ENCODE measurements at regions not wholly inside any gene's neighbourhood (a gene's known extent, or its start where the extent isn't known, plus 50 kb on each side); places are given as distances from the start of the nearest gene placed in this dataset.

GRCh38 chr5:57795203-57795602 lies 312.6 kb upstream of the ACTBL2 start:
- TF ChIP-seq, protein P1, sequence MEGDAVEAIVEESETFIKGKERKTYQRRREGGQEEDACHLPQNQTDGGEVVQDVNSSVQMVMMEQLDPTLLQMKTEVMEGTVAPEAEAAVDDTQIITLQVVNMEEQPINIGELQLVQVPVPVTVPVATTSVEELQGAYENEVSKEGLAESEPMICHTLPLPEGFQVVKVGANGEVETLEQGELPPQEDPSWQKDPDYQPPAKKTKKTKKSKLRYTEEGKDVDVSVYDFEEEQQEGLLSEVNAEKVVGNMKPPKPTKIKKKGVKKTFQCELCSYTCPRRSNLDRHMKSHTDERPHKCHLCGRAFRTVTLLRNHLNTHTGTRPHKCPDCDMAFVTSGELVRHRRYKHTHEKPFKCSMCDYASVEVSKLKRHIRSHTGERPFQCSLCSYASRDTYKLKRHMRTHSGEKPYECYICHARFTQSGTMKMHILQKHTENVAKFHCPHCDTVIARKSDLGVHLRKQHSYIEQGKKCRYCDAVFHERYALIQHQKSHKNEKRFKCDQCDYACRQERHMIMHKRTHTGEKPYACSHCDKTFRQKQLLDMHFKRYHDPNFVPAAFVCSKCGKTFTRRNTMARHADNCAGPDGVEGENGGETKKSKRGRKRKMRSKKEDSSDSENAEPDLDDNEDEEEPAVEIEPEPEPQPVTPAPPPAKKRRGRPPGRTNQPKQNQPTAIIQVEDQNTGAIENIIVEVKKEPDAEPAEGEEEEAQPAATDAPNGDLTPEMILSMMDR (IDR thresholded peaks at IDR 0.05; ENCODE audit: insufficient read depth, low read depth, low read length) = no peak
- no peak overlapping the region for H3K4me3 ChIP-seq (ENCODE audit: low read depth, low read length)
- CTCF ChIA-PET = no interaction called here
- no peaks in the 10 kb centered on the region for H3K36me3 ChIP-seq (ENCODE audit: control insufficient read depth, insufficient read depth, low read length)
- DNase-seq (ENCODE audit: low read depth) = no peak
- POLR2A ChIA-PET = no interaction called here
- no peaks in the 10 kb centered on the region for H3K27me3 ChIP-seq (ENCODE audit: control insufficient read depth, insufficient read depth, low read length)

DNA sequence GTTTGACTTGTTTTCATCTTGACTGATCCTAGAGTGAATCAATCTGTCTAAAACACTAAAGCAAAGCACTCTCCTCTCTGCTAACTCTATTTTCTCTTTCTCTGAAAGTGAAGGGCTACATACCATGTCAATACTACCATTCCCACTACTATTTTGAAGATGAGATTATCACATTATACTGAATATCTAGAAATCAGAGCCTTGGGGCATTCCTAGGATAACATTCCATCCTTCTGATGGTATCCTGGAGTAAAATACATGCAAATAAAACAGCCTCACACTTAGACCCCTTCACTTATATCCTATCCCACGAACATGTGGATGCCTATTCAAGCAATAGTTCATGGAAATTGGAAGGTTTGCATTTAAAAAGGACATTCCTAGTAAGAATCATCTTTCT lies 309.3 kb upstream of the ACTBL2 start:
- no peaks in the 10 kb centered on the region for H3K36me3 ChIP-seq (ENCODE audit: control insufficient read depth, insufficient read depth, low read length)
- ChIA-PET POLR2A (no interaction called here), CTCF (no interaction called here)
- no peak overlapping the region for H3K4me3 ChIP-seq (ENCODE audit: low read depth, low read length)
- no peak for DNase-seq (ENCODE audit: low read depth)
- TF ChIP-seq, protein P1 (IDR thresholded peaks at IDR 0.05; ENCODE audit: insufficient read depth, low read depth, low read length) = no peak
- H3K27me3 ChIP-seq (ENCODE audit: control insufficient read depth, insufficient read depth, low read length) = no peaks in the 10 kb centered on the region

- CTCF ChIA-PET = interaction anchor here (0.8 kb wide), 1 partner anchor 14 kb away, joined by 4 read pairs; no protein-coding TSS in a partner anchor
- no peaks in the 10 kb centered on the region for H3K36me3 ChIP-seq (ENCODE audit: control insufficient read depth, insufficient read depth, low read length)
- no peak overlapping the region for H3K4me3 ChIP-seq (ENCODE audit: low read depth, low read length)
- no peak for DNase-seq (ENCODE audit: low read depth)
- H3K27me3 ChIP-seq (ENCODE audit: control insufficient read depth, insufficient read depth, low read length) = no peaks in the 10 kb centered on the region
- TF ChIP-seq, protein P1 (IDR thresholded peaks at IDR 0.05; ENCODE audit: insufficient read depth, low read depth, low read length) = no peak
- POLR2A ChIA-PET = no interaction called here
These were observed 303.3 kb upstream of the ACTBL2 start for GRCh38 chr5:57785946-57786345.

DNA sequence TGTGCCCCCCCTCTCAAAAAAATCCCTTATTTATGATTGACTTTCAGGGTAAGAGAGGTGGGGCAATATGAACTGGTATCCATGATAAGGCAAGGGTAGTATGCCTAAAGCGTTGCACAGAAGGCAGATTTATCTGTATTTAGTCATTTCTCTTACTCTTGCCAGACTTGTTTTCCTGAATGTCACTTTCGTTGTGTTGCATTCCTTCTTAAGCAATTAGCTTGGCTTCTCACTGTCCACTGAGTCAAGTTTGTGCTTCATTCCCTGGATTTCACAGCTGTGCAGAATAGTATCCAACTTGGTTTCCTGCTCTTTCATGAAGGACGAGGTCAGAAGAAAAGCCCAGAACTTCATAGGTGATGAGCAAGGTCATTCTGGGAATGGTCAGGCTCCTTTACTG lies 301.5 kb upstream of the ACTBL2 start:
- Histone ChIP-seq H3K27me3 (ENCODE audit: control insufficient read depth, insufficient read depth, low read length) (no peaks in the 10 kb centered on the region), H3K4me3 (ENCODE audit: low read depth, low read length) (no peak overlapping the region), H3K36me3 (ENCODE audit: control insufficient read depth, insufficient read depth, low read length) (no peaks in the 10 kb centered on the region)
- no peak for DNase-seq (ENCODE audit: low read depth)
- CTCF ChIA-PET = interaction anchor here (1.4 kb wide), 2 partner anchors 9 to 676 kb away, joined by 3 to 6 read pairs; partner anchors contain the start of gene PLK2
- TF ChIP-seq, protein P1 (IDR thresholded peaks at IDR 0.05; ENCODE audit: insufficient read depth, low read depth, low read length) = no peak
- POLR2A ChIA-PET = no interaction called here

GRCh38 chr5:57783693-57784092 lies 301.1 kb upstream of the ACTBL2 start:
- ChIA-PET CTCF (interaction anchor here (1.4 to 1.5 kb wide), 2 partner anchors 10 to 677 kb away, joined by 3 to 6 read pairs; no protein-coding TSS in a partner anchor), POLR2A (no interaction called here)
- TF ChIP-seq, protein P1 (IDR thresholded peaks at IDR 0.05; ENCODE audit: insufficient read depth, low read depth, low read length) = no peak
- Histone ChIP-seq H3K36me3 (ENCODE audit: control insufficient read depth, insufficient read depth, low read length) (no peaks in the 10 kb centered on the region), H3K27me3 (ENCODE audit: control insufficient read depth, insufficient read depth, low read length) (no peaks in the 10 kb centered on the region), H3K4me3 (ENCODE audit: low read depth, low read length) (0 out of 2 replicates have a peak overlapping the region, but pooled peaks have one; percentile 9)
- DNase-seq (ENCODE audit: low read depth) = no peak

All from BJ (cell line).